ENCODE measurements at regions not wholly inside any gene's neighbourhood (a gene's known extent, or its start where the extent isn't known, plus 50 kb on each side); places are given as distances from the start of the nearest gene placed in this dataset.
"Not testable (repeated sequence)": the region's sequence is repeated elsewhere in the genome, so short reads cannot be mapped to it uniquely, and the experiment has no call there.

GRCh38 chr14:29007990-29008389 lies 241.4 kb downstream of the FOXG1 start:
- H3K4me1 Mint-ChIP-seq, result no peaks in the 10 kb centered on the region
- no peaks in the 10 kb centered on the region for H3K27me3 ChIP-seq (ENCODE audit: control insufficient read depth in 2 of 2, insufficient read depth in 2 of 2, low read length in 2 of 2)
- no peak for TF ChIP-seq CTCF (IDR thresholded peaks at IDR 0.05)
- H3K9me3 ChIP-seq (replicated peaks in 1 of 2; ENCODE audit: control insufficient read depth in 1 of 2, insufficient read depth in 1 of 2, low read length in 2 of 2), result no peaks in the 10 kb centered on the region
- H3K27me3 Mint-ChIP-seq (ENCODE audit: low read depth in 3 of 3), result no peaks in the 10 kb centered on the region
- H3K9ac ChIP-seq (ENCODE audit: insufficient read depth, low read length, poor library complexity, severe bottlenecking), result no peak overlapping the region
- no peaks in the 10 kb centered on the region for H3K36me3 Mint-ChIP-seq
- H3K4me3 ChIP-seq (replicated peaks in 1 of 3; ENCODE audit: low read depth in 2 of 3, low read length in 3 of 3), result no peak overlapping the region
- no peaks in the 10 kb centered on the region for H3K36me3 ChIP-seq (replicated peaks in 1 of 2; ENCODE audit: control insufficient read depth in 1 of 2, insufficient read depth in 2 of 2, low read length in 2 of 2)
- H2AFZ ChIP-seq (ENCODE audit: insufficient read depth, low read depth, low read length, poor library complexity, severe bottlenecking), result no peak overlapping the region
- no peak overlapping the region for H3K27ac ChIP-seq (ENCODE audit: low read depth in 1 of 2, low read length in 2 of 2)
- H3K79me2 ChIP-seq (ENCODE audit: insufficient read depth, low read length), result no peaks in the 10 kb centered on the region
- WGBS (ENCODE audit: insufficient coverage), result no CpG with 5 or more reads among the region's 2 CpGs
- H3K4me2 ChIP-seq (replicated peaks; ENCODE audit: extremely low read depth, low read length, poor library complexity, severe bottlenecking), result no peak overlapping the region
- H3K9me3 Mint-ChIP-seq, result peaks cover 0 to 2% (median under 1%) of the 10 kb centered on the region in 7 donors
- H4K20me1 ChIP-seq (ENCODE audit: insufficient read depth, low read length), result no peaks in the 10 kb centered on the region
- H3K4me3 Mint-ChIP-seq, result no peak overlapping the region
- H3K4me1 ChIP-seq (ENCODE audit: control insufficient read depth in 1 of 2, insufficient read depth in 2 of 2, low read length in 2 of 2), result no peaks in the 10 kb centered on the region
- no peak for DNase-seq
- H3K27ac Mint-ChIP-seq, result no peak overlapping the region
- intact Hi-C loops (cut with micrococcal nuclease), result no loop called here

GRCh38 chr14:29016050-29016900 lies 249.7 kb downstream of the FOXG1 start:
- Histone ChIP-seq H4K20me1 (ENCODE audit: insufficient read depth, low read length) (no peaks in the 10 kb centered on the region), H3K4me3 (replicated peaks in 1 of 3; ENCODE audit: low read depth in 2 of 3, low read length in 3 of 3) (no peak overlapping the region), H3K4me1 (ENCODE audit: control insufficient read depth in 1 of 2, insufficient read depth in 2 of 2, low read length in 2 of 2) (no peaks in the 10 kb centered on the region), H3K36me3 (replicated peaks in 1 of 2; ENCODE audit: control insufficient read depth in 1 of 2, insufficient read depth in 2 of 2, low read length in 2 of 2) (no peaks in the 10 kb centered on the region), H3K27ac (ENCODE audit: low read depth in 1 of 2, low read length in 2 of 2) (no peak overlapping the region), H3K9me3 (replicated peaks in 1 of 2; ENCODE audit: control insufficient read depth in 1 of 2, insufficient read depth in 1 of 2, low read length in 2 of 2) (no peaks in the 10 kb centered on the region), H3K9ac (ENCODE audit: insufficient read depth, low read length, poor library complexity, severe bottlenecking) (no peak overlapping the region), H2AFZ (ENCODE audit: insufficient read depth, low read depth, low read length, poor library complexity, severe bottlenecking) (no peak overlapping the region), H3K4me2 (replicated peaks; ENCODE audit: extremely low read depth, low read length, poor library complexity, severe bottlenecking) (no peak overlapping the region), H3K79me2 (ENCODE audit: insufficient read depth, low read length) (no peaks in the 10 kb centered on the region), H3K27me3 (ENCODE audit: control insufficient read depth in 2 of 2, insufficient read depth in 2 of 2, low read length in 2 of 2) (no peaks in the 10 kb centered on the region)
- intact Hi-C loops (cut with micrococcal nuclease), result no loop called here
- TF ChIP-seq CTCF (IDR thresholded peaks at IDR 0.05), result peak; percentile 14
- 31% methylated on average over 4 of the region's 10 CpGs for WGBS (ENCODE audit: insufficient coverage)
- Mint-ChIP-seq H3K9me3 (peaks cover 0 to 2% (median 0%) of the 10 kb centered on the region in 7 donors), H3K4me3 (no peak overlapping the region), H3K4me1 (no peaks in the 10 kb centered on the region), H3K36me3 (no peaks in the 10 kb centered on the region), H3K27me3 (ENCODE audit: low read depth in 3 of 3) (peaks cover 0 to 2% (median 0%) of the 10 kb centered on the region in 3 donors), H3K27ac (no peak overlapping the region)
- no peak for DNase-seq

GRCh38 chr14:29023505-29023904 lies 256.9 kb downstream of the FOXG1 start:
- H3K4me3 ChIP-seq (replicated peaks in 1 of 3; ENCODE audit: low read depth in 2 of 3, low read length in 3 of 3); H3K27me3 ChIP-seq (ENCODE audit: control insufficient read depth in 2 of 2, insufficient read depth in 2 of 2, low read length in 2 of 2); H3K9me3 ChIP-seq (replicated peaks in 1 of 2; ENCODE audit: control insufficient read depth in 1 of 2, insufficient read depth in 1 of 2, low read length in 2 of 2); H3K4me3 Mint-ChIP-seq; H3K36me3 ChIP-seq (replicated peaks in 1 of 2; ENCODE audit: control insufficient read depth in 1 of 2, insufficient read depth in 2 of 2, low read length in 2 of 2); H3K4me1 Mint-ChIP-seq; H3K4me2 ChIP-seq (replicated peaks; ENCODE audit: extremely low read depth, low read length, poor library complexity, severe bottlenecking); H3K79me2 ChIP-seq (ENCODE audit: insufficient read depth, low read length); H2AFZ ChIP-seq (ENCODE audit: insufficient read depth, low read depth, low read length, poor library complexity, severe bottlenecking); H4K20me1 ChIP-seq (ENCODE audit: insufficient read depth, low read length); H3K4me1 ChIP-seq (ENCODE audit: control insufficient read depth in 1 of 2, insufficient read depth in 2 of 2, low read length in 2 of 2); H3K36me3 Mint-ChIP-seq; H3K27ac ChIP-seq (ENCODE audit: low read depth in 1 of 2, low read length in 2 of 2); intact Hi-C loops (cut with micrococcal nuclease); H3K9me3 Mint-ChIP-seq; DNase-seq; H3K9ac ChIP-seq (ENCODE audit: insufficient read depth, low read length, poor library complexity, severe bottlenecking); H3K27me3 Mint-ChIP-seq (ENCODE audit: low read depth in 3 of 3); H3K27ac Mint-ChIP-seq: not testable (repeated sequence)
